Pons (tissue), 1 donor: ENCODE measurements at regions not wholly inside any gene's neighbourhood (a gene's known extent, or its start where the extent isn't known, plus 50 kb on each side); places are given as distances from the start of the nearest gene placed in this dataset.

Experiments used
- DNase-seq: peaks from one replicate; pipeline ENCODE4 v3.0.0-alpha.2; 2016; ENCODE audit warnings: low spot score

DNA sequence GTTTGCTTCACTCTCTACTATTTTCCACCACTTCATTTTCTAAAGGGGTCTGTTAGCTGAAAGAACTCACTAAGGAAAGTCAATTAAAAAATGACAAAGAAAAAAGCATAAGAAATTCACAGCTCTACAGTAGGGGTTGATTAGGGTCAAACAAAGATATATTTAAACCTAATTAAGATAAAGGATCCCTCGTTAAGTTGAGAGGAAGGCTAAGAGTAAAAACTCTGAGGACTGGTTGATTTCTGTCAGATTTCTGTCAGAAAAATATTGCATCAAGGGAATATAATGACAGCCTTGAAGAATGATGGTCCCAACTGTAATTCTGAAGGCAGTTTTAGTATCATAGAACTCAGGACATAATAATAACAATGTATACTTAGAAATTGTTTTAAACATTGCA lies 218.0 kb downstream of the QDPR start:
- DNase-seq: no peak

DNA sequence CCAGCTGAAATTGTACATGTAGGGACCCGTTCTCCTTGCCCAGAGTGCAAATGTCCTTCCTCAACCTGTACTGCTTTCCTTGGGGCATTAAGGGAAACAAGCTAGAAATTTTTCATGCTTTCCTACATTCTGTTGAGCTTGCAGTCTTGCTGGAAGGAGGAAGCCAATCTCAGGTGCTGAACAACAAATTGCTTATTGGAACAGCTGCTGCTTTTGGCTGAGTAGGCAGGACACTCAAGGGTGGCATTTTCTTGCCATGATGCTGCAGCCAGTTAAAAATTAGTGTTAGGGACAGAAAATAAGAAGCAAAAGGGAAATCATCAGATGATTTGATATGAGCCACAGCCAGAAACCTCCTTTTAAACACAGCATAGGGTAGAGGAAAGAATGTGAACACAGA lies 223.7 kb downstream of the QDPR start:
- peak; percentile 28 for DNase-seq

DNA sequence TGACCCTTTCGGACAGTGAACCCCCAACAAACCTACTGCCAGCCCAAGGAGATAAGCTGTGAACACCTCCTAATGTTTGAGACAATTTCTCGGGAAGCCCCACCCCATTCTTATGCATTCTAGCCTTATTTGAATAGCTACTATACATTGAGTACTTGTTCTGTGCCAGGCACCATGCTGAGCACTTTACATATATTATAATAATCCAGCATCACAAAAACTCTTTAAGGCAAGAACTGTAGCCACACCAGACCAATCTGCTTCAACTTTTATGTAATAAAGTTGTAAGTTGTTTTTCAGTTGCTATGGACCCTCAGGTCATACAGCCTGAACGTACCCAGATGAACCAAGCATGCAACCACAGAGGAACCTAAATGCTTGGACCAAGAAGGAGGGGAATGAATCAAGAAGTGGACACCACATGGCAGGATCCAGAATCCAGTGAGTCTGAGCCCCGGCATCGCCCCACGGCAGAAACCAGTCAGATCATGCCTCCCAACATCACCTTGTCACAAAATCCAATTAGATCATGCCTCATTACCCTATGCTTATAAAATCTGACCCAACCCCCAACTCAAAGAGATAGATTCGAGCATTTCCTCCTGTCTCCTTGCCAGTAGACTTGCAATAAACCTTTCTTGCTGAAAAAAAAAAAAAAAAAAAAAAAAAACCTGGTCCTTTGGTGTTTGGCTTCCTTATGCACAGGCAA lies 225.0 kb downstream of the QDPR start:
- DNase-seq: no peak

DNA sequence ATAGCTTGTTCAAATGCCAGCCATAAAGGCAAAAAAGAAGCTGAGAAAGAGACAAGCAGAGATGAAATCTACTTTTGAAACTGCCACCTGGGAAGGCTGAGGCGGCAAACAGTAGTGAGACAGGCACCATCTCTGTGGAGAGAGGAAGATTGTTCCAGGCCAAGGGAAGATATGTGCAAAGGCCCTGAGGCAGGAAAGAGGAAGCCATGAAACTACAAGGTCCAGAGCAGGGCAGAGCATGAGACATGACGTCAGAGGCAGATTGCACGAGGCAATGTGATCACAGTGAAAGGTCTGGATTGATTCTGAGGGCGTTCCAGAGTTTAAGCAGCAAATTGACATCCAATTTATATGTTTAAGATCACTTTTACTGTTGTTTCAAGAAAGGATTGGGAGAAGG lies 226.1 kb downstream of the QDPR start:
- DNase-seq: no peak

DNA sequence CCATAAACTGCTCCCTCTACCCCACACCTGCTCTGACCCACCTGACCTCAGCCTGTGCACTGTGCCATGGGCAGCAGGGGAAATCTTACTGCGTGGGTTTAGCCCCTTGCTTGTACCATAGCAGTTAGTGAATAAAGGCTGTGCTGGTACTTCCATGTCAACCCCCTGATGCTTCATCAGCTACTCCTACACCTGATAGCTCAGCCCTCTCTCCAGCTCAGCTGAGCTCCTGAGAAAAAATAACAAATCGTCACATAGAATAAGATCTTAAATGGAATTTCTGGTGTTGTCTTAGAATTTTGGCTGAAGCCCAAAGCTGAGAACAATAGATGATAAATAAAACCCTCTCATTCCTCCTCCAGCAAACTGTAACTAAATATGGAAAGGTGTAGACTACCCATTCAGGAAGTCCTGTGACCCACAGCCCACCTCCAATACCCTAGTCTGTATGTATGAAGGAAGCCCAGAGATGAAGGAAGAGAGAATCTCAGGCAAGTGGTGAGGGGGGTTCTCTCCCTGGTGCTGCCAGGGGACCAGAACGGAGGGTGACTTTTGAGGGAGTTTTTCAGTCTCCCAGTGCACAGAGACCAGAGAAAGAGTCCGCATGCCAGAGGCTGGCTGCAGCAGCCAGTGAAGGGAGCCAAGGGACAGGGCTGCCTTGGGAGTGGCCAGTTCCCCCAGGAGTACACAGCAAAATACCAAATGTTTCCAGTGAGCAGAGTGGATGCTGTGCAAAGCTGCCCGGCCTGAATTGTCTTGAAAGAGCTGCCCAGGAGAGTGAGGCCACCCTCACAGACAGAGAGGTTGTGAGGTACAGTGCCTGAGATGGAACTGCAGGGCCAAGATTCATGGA lies 227.3 kb downstream of the QDPR start:
- DNase-seq: no peak

DNA sequence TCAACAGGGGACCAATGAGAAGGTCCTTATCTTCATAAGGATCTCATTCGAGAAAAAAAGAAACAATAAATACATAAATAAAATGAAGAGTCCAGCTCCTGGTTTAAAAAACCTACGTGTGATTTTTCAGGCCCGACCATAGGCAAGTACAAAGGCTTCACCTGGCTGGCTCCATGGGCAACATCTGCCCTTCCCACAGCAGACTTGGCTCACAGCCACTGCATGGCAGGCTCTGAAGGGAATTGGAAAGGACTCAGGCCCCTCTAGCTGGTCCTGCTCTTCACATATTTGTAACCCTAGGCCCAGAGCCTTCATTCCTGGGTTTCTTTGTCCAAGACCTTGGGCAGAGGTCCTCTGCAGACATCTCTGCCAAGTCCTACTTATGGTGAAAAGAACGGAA lies 228.1 kb downstream of the QDPR start:
- DNase-seq: no peak

DNA sequence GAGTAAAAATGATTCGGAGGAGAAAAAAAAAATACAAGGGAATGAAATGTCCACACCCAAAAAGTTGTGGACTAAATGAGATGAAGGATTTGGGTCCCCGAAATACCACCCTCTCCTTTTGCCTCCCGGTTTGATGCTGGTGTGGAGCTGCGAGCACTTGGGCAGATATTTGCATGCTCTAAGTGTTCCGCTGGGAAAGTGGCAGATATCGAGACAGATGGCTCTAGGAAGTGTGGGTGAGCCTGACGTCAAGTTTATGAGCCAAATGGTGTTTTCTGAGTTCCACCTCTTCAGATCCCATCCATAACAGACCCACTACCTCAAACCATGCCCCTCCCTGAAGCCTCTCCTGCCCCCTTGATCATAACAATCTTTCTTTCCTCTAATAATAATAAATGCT lies 228.6 kb downstream of the QDPR start:
- no peak for DNase-seq

DNA sequence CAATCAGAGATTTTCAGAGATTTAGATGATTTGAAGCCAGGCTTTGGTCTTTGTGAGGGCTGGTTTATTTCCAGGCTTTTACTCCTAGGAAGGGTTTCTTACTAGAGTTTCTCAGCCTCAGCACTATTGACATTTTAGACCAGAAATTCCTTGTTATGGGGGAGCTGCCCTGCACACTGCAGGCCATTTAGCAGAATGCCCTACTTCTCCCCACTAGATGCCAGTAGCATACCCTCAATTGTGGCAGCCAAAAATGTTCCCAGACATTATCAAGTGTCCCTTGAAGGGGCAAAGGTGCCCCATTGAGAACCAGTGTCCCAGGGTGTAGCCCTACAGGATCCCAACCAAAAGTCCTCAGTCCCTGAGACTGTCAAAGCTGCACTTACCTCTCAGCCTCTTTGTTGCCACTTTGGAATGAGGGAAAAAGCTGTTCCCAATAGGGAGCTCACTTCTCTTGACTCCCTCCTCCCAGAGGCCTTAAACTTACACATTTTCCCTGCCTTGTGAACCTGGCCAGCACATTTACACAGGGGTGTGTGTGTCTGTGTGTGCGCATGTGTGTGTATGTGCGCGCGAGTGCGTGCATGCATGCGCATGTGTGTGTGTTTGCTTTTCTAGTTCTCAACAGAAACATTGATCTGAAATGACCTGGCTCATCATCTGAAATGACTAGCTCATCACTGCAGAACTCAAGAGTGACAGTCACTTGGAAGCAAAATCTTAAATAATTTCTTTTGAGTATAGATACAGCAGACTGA lies 231.4 kb downstream of the QDPR start:
- no peak for DNase-seq

DNA sequence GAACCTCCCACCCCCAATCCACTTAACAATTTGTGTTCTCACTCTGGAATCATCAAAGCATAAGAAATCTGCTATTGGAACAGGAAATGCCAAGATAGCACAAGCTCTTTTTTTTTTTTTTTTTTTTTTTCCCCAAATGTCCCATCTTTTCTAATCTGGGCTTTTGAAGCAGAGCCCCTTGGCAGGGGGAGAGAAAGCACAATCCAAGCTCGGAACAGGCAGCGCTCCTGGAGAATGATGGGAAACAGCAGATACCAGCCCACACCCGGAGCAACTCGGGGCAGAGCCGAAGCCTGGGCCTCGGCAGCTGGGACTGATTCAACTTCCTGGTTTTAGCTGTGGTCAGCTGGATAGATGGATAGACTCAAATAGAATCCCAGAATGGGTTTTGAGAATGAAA lies 235.1 kb downstream of the QDPR start:
- no peak for DNase-seq

DNA sequence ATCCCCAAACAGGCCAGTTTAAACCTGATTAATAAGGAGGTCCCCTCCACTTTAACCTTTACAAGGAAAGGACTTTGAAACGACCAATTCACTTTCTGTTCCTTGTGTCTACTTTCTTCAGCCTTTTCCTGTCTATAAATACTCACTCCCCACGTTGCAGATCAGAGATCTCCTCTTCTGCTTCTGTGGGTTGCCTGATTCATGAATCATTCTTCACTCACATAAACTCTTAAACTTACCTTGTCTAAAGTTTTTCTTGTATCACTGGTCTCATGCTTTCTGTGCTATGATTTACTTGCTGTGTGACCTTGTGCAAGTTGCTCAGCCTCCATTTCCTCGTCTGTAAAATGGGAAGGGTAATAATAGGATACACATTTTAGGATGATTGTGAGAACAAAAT lies 236.1 kb downstream of the QDPR start:
- no peak for DNase-seq

DNA sequence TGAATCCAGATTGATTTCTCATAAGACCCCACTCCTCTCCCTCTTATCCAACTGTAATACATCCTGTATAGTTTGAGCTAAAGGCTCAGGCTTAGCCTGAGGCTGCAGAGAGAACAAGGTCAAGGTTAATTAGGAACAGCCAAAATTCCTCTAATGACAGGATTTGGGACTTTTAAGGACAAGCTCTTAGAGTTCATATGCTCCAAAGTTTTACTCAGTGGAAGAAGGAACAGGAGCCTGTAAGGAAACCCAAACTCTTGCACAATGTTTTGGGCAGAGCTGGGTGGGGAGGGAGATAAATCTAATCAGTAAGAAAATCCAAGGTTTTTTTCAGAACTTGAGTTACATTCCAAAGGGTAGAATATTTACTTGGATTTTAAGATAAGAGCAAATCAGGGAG lies 238.8 kb downstream of the QDPR start:
- DNase-seq: no peak

DNA sequence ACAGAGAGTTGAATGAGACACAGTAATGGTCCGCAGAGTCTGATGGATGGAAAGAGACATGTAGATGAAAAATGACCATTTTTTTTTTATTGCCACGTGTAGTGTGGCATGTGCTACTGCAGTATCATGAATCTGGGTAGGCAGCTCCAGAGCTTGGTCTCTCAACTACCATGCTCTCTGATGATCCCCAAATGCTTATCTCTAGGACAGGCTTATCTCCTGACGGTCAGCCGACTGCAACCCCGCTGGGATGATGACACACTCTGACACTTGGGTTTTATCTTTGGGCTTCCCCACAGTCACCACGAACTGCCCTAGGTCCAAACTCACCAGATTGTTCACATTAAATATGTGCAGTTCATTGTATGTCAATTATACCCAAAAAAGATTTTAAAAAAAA lies 239.7 kb downstream of the QDPR start:
- DNase-seq: no peak

DNA sequence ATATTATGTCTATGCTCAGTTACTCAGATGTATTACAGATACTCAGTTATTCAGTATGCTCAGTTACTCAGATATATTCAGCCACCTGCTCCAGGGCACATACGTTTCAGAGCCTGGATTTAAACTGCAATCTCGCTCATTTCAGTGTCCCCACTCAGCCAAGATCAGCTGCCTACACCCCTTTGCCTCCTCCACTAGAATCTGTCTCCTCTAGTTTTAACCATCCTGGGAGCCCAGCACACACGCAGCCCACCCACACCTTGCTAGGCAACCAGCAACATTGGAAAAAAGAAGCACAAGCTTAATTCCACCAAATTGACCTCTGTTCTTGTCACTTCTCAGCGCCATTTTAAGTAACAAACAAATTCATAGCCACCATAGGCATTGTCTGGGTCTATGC lies 246.2 kb downstream of the QDPR start:
- DNase-seq: no peak

DNA sequence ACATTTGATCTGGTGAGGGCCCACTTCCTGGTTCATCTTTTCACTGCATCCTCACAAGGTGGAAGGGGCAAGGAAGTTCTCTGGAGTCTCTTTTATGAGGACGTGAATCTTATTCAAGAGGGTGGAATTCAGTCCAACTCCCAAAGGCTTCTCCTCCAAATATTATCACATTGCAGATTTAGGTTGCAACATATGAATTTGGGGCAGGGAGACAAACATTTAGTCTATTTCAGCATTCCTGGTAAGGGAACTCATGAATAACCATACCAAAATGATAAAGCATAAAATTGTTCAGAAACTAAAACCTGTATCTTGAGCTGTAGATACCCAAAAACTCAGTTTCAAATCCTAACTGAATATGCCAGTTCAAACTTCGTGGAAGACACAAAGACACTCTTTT lies 246.8 kb downstream of the QDPR start:
- DNase-seq: no peak

DNA sequence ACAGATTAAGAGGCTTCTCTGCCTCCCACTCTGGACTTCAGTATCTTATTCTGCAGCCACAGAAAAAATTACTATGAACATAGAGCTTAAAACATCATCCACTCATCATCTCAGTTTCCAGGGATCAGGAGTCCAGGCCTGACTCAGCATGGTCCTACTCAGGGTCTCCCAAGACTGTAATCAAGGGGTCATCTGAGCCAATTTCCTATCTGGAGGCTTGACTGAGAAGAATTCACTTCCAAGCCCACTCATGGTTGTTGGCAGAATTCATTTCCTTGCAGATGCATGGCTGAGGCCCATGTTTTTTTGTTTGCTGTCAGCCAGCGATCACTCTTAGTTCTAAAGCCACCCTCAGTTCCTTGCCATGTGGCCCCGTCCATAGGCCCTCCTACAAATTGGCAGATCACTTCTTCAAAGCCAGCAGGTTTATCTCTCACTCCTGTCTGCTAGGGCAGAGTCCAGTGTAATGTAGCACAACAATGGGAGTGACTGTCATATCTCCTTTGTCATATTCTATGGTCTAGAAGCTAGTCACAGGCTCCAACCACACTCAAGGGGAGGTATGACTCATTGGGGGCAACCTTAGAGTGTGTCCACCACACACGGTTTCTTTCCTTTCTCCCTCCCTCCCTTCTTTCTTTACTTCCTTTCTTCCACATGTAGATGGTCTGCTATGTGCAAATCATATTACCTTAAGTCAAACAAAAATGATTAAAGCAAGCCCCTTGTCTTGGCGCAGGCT lies 251.6 kb downstream of the QDPR start:
- DNase-seq: no peak

DNA sequence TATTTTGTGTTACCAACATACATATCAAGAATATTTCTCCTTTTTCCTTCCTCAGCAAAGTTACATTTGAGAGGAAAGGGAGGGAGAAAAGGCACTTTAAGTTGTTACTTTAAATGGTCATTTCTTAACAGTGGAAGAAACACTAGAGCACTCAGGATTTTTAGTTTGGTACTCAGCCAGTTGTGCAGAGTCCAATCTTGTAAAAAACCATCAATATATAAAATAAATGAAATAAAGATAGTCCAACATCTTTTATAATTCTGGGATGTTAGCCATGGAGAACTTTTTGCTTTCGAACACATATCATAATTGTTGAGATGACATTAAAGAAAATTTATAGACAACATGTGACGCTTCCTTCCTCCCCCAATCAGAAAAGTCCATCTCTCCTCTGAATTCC lies 253.8 kb downstream of the QDPR start:
- no peak for DNase-seq

DNA sequence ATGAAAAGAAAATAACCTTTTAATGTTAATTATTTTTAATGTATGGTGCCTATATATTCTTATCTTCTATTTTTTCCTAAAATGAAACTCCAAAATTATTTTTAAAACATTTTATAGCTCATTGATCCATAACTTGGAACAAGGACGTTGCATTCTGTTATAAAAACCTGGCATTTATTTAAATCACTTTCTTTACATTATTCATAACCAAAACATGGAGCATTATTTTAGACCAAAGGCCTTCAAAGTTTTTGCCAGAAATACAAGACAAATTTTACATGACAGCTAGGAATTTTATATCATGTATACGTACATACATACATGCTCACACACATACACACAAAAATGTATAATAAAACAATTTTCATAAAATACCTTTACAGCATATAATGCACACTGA lies 259.8 kb downstream of the QDPR start:
- no peak for DNase-seq

DNA sequence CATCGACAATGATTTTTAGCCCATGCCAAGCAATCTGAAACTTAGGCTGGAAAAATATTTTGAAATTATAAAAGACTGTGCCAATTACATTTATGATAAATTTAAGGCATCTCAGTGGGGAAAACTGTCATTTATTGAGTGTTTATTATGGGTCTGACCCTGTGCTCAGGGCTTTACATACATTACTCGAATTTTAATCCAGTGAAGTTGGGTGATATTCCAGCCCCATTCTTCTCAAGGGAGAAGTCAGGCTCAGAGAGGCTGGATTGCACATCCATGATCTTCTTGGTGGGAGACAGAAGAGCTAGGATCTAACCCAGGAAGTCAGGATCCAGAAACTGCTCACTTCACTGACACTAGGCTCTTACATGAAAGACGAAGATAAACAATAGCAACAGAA lies 260.8 kb downstream of the QDPR start:
- no peak for DNase-seq

DNA sequence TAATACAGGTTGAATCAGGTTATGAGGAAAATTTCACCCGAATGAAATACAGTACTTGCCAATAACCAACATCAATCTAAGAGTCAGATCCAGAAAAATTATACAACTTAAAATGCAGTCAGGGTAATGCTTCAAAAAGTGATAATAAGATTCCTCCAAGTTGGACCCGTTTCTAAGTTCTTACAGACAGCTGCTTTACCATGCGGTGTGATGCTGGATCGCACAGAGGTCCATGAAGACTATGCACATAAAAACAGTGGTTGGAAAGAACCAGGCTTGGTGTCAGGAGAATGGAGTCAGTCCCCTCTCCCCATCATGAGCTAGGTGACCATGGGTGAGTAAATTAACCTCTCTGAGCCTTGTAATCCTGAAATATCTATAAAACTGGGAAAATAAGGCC lies 261.3 kb downstream of the QDPR start:
- DNase-seq: no peak

DNA sequence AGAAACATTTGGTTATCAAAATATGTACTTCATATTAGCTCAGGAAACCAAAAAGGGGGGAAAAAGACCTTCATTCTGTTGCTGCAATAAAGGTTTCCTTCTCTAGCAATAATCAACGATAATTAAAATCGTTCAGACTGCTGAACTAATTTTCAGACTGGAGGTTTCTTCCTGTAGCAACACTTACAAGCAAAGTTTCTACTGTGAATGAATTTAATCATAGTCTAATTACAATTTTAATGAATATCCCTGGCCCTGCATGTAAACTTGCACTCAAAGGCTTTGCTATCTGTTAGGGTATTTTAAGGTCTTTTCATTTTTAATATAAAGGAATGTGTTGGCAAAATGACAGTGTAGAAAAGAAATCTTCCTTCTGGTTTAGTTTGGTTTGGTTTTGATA lies 265.2 kb downstream of the QDPR start:
- no peak for DNase-seq

DNA sequence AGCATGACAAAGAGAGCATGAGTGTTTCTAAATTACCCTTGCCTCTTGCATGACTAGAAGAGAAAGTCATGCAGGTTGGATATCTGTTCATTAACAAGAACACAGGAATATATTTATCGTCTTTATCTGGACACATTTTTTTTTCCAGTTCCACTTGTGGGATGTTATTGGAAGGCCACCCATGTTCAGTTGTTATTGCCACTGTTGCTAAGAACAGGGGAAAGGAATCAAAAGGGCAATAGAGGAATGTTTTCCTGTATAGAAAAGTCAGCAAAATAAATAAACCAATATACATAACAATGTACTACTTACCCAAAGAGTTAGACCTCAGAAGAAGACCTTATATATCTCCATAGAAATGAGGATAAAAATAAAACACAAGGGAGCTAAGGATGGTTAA lies 270.1 kb downstream of the QDPR start:
- DNase-seq: no peak

DNA sequence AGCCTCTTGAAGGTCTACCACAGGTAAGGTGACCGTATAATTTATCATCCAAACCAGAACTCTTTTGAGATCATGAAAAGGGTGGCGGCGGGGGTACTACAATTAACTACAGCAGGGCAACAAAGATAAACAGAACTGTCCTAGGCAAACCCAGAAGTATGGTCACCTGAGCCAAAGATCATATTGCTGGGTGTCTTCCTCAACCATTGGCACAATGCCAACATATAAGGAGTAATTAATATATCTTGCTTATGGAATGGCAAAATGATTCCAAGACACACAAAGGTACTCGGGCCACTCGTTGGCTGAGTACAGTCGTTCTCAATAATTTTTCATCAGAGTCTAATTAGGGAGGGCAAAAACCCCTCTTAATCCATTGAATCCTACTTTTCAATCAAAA lies 273.3 kb downstream of the QDPR start:
- no peak for DNase-seq
